Subcutaneous abdominal adipose tissue (tissue), 5 donors: ENCODE measurements at regions not wholly inside any gene's neighbourhood (a gene's known extent, or its start where the extent isn't known, plus 50 kb on each side); places are given as distances from the start of the nearest gene placed in this dataset.

Experiments
- H3K27ac ChIP-seq: one replicate; pipeline ENCODE4 v1.7.0; 2013; ENCODE audit warnings: low read depth, mild to moderate bottlenecking, inconsistent platforms, low read length, moderate library complexity
- H3K27me3 ChIP-seq, 5 donors: one replicate each; pipeline ENCODE4 v1.7.0; 2013; ENCODE audit warnings: low read length in 5 of 5, inconsistent platforms in 1 of 5; ENCODE audit not compliant: control insufficient read depth in 5 of 5, insufficient read depth in 4 of 5
- H3K36me3 ChIP-seq, 5 donors: one replicate each; pipeline ENCODE4 v1.7.0; 2013; ENCODE audit warnings: low read length in 5 of 5; ENCODE audit not compliant: control insufficient read depth in 5 of 5, insufficient read depth in 5 of 5
- H3K4me1 ChIP-seq, 5 donors: one replicate each; pipeline ENCODE4 v1.7.0; 2013; ENCODE audit warnings: low read length in 5 of 5, mild to moderate bottlenecking in 3 of 5, moderate library complexity in 1 of 5; ENCODE audit not compliant: control insufficient read depth in 5 of 5, insufficient read depth in 5 of 5
- H3K4me3 ChIP-seq, 5 donors: one replicate each; pipeline ENCODE4 v1.7.0; 2013; ENCODE audit warnings: low read length in 5 of 5, low read depth in 1 of 5
- H3K9ac ChIP-seq, 5 donors: one replicate each; pipeline ENCODE4 v1.7.0; 2013; ENCODE audit warnings: low read length in 5 of 5, mild to moderate bottlenecking in 4 of 5, moderate library complexity in 3 of 5
- H3K9me3 ChIP-seq, 5 donors: one replicate each; pipeline ENCODE4 v1.7.0; 2013; ENCODE audit warnings: low read length in 5 of 5; ENCODE audit not compliant: control insufficient read depth in 5 of 5
- donor health status: healthy.
- donor health status: healthy.
- donor health status: healthy.
- donor health status: healthy.
- donor health status: healthy.

GRCh38 chr3:157789162-157789561 is 285.9 kb upstream of the VEPH1 start:
- Histone ChIP-seq H3K27me3 (no peaks in the 10 kb centered on the region), H3K4me3 (no peak overlapping the region), H3K9me3 (no peaks in the 10 kb centered on the region)

DNA sequence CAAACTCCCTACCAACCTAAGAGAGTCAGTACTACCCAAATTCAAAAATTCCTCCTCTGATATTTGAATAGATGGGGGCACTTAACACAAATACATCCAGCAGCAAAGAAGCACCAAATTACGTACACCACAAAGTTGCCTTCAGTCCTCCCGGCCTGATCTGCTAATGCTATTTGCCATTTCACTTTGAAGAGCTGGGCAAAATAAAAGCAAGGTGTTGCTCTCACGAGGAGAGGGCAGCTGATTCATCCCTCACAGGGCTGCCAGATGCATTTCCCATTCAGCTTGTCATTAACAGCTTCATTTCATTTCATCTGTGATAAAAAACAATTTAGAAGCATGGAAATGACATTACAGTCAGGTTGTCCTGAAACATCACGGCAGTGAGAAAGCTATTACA is 283.4 kb upstream of the VEPH1 start:
- H3K4me3 ChIP-seq = no peak overlapping the region
- no peak overlapping the region for H3K9ac ChIP-seq
- no peaks in the 10 kb centered on the region for H3K9me3 ChIP-seq
- H3K27ac ChIP-seq = no peak overlapping the region
- H3K36me3 ChIP-seq = no peaks in the 10 kb centered on the region
- peaks cover 0 to 16% (median 11%) of the 10 kb centered on the region in 5 donors for H3K4me1 ChIP-seq
- no peaks in the 10 kb centered on the region for H3K27me3 ChIP-seq

More at GRCh38 chr3:157789162-157789561, 285.9 kb upstream of the VEPH1 start:
- peaks cover 0 to 16% (median 11%) of the 10 kb centered on the region in 5 donors for H3K4me1 ChIP-seq
- no peak overlapping the region for H3K27ac ChIP-seq
- no peaks in the 10 kb centered on the region for H3K36me3 ChIP-seq
- no peak overlapping the region for H3K9ac ChIP-seq

- Histone ChIP-seq H3K9me3 (no peaks in the 10 kb centered on the region), H3K9ac (no peak overlapping the region), H3K4me3 (no peak overlapping the region), H3K27me3 (no peaks in the 10 kb centered on the region), H3K4me1 (peaks cover 0 to 16% (median 11%) of the 10 kb centered on the region in 5 donors), H3K27ac (no peak overlapping the region), H3K36me3 (no peaks in the 10 kb centered on the region)
Observed at GRCh38 chr3:157786211-157786610, 283.0 kb upstream of the VEPH1 start.

GRCh38 chr3:157785102-157785826 is 282.0 kb upstream of the VEPH1 start:
- Histone ChIP-seq H3K27ac (no peak overlapping the region), H3K36me3 (no peaks in the 10 kb centered on the region), H3K27me3 (no peaks in the 10 kb centered on the region), H3K9ac (no peak overlapping the region), H3K4me3 (no peak overlapping the region), H3K4me1 (peaks cover 0 to 16% (median 11%) of the 10 kb centered on the region in 5 donors), H3K9me3 (no peaks in the 10 kb centered on the region)

DNA sequence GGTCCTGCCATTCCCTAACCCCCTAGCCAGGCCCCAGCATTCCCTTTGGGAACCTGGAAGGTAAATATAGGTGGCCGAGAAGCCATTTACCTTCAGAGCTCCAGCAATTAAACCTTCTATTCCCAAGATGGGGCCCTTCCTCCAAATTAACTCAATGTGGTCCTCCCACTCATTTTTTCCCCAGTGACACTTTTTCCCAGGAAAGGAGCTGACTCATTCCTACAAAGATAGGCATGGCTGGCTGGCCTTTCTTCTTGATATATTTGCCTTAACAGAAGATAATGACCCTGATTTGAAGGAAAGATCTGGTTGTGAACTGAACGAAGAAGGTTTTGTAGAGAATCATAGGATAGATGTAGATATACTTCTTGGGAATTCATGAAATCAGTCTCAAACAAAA is 279.0 kb upstream of the VEPH1 start:
- Histone ChIP-seq H3K4me3 (no peak overlapping the region), H3K9me3 (peaks cover 0 to 3% (median 0%) of the 10 kb centered on the region in 5 donors), H3K27ac (no peak overlapping the region), H3K9ac (no peak overlapping the region), H3K4me1 (peaks cover 0 to 16% (median 11%) of the 10 kb centered on the region in 5 donors), H3K27me3 (no peaks in the 10 kb centered on the region), H3K36me3 (no peaks in the 10 kb centered on the region)

DNA sequence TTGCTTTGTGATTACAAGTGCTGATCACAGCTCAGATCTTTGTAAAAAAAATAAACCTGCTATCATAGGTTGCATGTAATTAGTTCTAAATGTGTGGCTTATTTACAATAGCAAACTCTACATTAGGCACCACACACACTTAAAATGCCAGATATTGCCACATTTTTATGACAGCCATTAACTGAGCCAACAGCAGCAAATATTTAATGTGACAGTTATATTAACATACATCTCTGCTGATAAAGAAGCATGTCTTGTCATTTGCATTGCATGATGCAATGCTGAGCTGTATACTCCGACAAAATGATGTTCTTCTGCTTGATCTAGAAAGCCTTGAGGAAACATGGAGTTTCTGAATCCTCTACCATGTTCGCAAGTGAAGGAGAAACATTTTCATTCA is 273.6 kb upstream of the VEPH1 start:
- H3K9ac ChIP-seq = no peak overlapping the region

DNA sequence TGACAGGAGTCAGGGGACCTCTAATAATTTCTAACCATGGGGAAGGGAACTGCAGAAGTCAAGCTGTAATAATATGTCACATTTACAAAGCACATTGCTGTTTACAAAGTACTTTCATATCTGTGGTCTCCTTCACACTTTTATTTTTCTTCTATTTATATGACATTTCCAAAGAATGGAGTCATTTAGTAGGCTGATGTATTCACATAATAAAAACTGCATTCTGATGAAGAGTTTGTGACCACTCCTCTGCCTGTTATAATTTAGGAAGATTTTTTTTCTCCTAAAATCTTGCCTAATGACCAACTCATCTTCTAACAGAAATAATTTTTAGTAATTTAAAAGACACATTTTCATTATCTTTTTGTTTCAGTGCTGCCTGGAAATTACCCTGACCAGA is 272.2 kb upstream of the VEPH1 start:
- no peak overlapping the region for H3K9ac ChIP-seq
- H3K27me3 ChIP-seq = no peaks in the 10 kb centered on the region
- H3K4me3 ChIP-seq = no peak overlapping the region
- H3K4me1 ChIP-seq = no peaks in the 10 kb centered on the region
- H3K27ac ChIP-seq = no peak overlapping the region
- H3K9me3 ChIP-seq = peaks cover 0 to 3% (median 0%) of the 10 kb centered on the region in 5 donors
- H3K36me3 ChIP-seq = no peaks in the 10 kb centered on the region

More for the DNA sequence above, 273.6 kb upstream of the VEPH1 start:
- Histone ChIP-seq H3K4me1 (no peaks in the 10 kb centered on the region), H3K9me3 (peaks cover 0 to 3% (median 0%) of the 10 kb centered on the region in 5 donors), H3K27ac (no peak overlapping the region), H3K4me3 (no peak overlapping the region), H3K27me3 (no peaks in the 10 kb centered on the region), H3K36me3 (no peaks in the 10 kb centered on the region)

DNA sequence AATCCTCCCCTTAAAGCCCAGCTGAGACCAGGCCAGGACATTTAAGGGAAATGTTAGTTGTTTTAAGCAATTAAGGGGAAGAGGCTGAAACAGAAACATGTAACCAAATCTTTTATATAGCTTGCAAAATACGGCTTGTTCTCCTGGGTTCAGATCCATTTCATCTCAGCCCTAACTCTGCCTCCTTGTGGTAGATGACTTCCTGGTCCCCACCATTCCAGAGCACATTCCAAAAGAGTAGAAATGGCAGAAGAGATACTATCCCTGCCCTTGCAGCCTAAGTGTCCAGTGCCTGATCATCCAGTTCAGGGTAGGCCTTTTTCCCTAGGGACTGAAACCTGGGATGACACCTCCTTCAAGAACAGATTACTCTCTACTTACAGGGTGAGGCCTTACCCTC is 266.2 kb upstream of the VEPH1 start:
- H3K4me3 ChIP-seq = no peak overlapping the region
- H3K4me1 ChIP-seq = no peaks in the 10 kb centered on the region
- H3K9ac ChIP-seq = no peak overlapping the region
- H3K27me3 ChIP-seq = no peaks in the 10 kb centered on the region
- H3K36me3 ChIP-seq = no peaks in the 10 kb centered on the region
- no peak overlapping the region for H3K27ac ChIP-seq
- no peaks in the 10 kb centered on the region for H3K9me3 ChIP-seq

- Histone ChIP-seq H3K27me3 (no peaks in the 10 kb centered on the region), H3K9me3 (no peaks in the 10 kb centered on the region), H3K9ac (no peak overlapping the region), H3K4me1 (no peaks in the 10 kb centered on the region), H3K36me3 (no peaks in the 10 kb centered on the region), H3K27ac (no peak overlapping the region), H3K4me3 (no peak overlapping the region)
Observed at GRCh38 chr3:157767607-157768006, 264.4 kb upstream of the VEPH1 start.

DNA sequence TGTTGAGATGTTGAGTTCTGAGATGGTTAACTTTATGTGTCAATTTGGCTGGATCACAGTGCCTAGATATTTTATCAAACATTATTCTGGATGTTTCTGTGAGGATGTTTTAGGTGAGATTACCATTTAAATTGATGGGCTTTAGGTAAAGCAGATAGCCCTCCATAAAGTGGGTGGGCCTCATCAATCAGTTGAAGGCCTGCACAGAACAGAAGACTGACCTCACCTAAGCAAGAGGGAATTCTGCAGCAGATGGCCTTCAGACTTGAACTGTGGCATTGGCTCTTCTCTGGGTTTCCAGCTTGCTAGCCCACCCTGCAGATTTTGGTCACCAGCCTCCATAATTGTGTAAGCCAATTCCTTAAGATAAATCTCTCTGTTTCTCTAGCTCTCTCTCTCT is 260.4 kb upstream of the VEPH1 start:
- Histone ChIP-seq H3K36me3 (no peaks in the 10 kb centered on the region), H3K4me1 (no peaks in the 10 kb centered on the region), H3K27ac (no peak overlapping the region), H3K9me3 (no peaks in the 10 kb centered on the region), H3K4me3 (no peak overlapping the region), H3K9ac (no peak overlapping the region), H3K27me3 (no peaks in the 10 kb centered on the region)
